Upper lobe of right lung (tissue), 1 donor: ENCODE measurements at regions not wholly inside any gene's neighbourhood (a gene's known extent, or its start where the extent isn't known, plus 50 kb on each side); places are given as distances from the start of the nearest gene placed in this dataset.

Source experiments
- ATAC-seq: fragments of 200-7000 bp; cut with Tn5 transposase; one replicate; pipeline ENCODE4 v1.9.1; 2020; ENCODE audit warnings: mild to moderate bottlenecking, moderate library complexity
- DNase-seq: peaks from one replicate; pipeline ENCODE4 v3.0.0-alpha.2; 2020
- H3K27ac ChIP-seq: fragments of 200-600 bp; one replicate; pipeline ENCODE4 v1.8.0; 2022
- H3K27me3 ChIP-seq: fragments of 200-600 bp; one replicate; pipeline ENCODE4 v1.8.0; 2022; ENCODE audit warnings: mild to moderate bottlenecking
- H3K36me3 ChIP-seq: fragments of 200-600 bp; one replicate; pipeline ENCODE4 v1.8.0; 2022
- H3K4me1 ChIP-seq: fragments of 200-600 bp; one replicate; pipeline ENCODE4 v1.8.0; 2022
- H3K4me3 ChIP-seq: fragments of 200-600 bp; one replicate; pipeline ENCODE4 v1.8.0; 2022; ENCODE audit warnings: mild to moderate bottlenecking
- H3K9me3 ChIP-seq: fragments of 200-600 bp; one replicate; pipeline ENCODE4 v1.8.0; 2022
- intact Hi-C: fragments of 100-400 bp; cut with DNase I; formaldehyde crosslinking; loops from one replicate; pipeline ENCODE4 v1.11.0; 2022
- TF ChIP-seq, protein P1 (sequence below): fragments of 200-600 bp; IDR thresholded peaks from one replicate; pipeline ENCODE4 v1.8.0; 2022; ENCODE audit warnings: antibody characterized with exemption
- donor health status: DM: no; HTN: yes; CAD: no; lungs with severe emphysema.

DNA sequence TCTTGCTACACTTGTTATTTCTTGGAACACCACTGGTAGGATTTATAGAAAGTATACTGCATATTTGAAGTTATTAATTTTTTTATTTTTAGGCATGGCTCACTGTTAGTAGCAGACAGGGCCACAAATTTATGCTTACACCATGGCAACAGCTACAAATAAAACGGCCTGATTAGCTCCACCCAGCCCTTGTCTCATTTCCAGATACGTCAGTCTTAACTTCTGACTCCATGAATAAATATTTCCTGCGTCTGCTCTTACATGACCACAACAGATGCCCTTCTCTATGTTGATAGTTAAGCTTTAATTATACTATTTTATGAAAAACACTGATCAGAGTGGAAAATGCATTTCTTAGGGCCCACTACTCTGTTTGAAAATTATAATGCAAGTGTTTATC is 62.3 kb upstream of the CPOX start:
- ATAC-seq (peak; percentile 65), DNase-seq (no peak)
- Histone ChIP-seq H3K4me3 (no peak overlapping the region), H3K9me3 (no peaks in the 10 kb centered on the region), H3K4me1 (peaks cover 9% of the 10 kb centered on the region), H3K27me3 (no peaks in the 10 kb centered on the region), H3K36me3 (no peaks in the 10 kb centered on the region), H3K27ac (no peak overlapping the region)
- TF ChIP-seq, protein P1, sequence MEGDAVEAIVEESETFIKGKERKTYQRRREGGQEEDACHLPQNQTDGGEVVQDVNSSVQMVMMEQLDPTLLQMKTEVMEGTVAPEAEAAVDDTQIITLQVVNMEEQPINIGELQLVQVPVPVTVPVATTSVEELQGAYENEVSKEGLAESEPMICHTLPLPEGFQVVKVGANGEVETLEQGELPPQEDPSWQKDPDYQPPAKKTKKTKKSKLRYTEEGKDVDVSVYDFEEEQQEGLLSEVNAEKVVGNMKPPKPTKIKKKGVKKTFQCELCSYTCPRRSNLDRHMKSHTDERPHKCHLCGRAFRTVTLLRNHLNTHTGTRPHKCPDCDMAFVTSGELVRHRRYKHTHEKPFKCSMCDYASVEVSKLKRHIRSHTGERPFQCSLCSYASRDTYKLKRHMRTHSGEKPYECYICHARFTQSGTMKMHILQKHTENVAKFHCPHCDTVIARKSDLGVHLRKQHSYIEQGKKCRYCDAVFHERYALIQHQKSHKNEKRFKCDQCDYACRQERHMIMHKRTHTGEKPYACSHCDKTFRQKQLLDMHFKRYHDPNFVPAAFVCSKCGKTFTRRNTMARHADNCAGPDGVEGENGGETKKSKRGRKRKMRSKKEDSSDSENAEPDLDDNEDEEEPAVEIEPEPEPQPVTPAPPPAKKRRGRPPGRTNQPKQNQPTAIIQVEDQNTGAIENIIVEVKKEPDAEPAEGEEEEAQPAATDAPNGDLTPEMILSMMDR, result no peak
- intact Hi-C loops, result no loop called here

GRCh38 chr3:98657457-98657856 is 64.0 kb upstream of the CPOX start:
- no peaks in the 10 kb centered on the region for H3K36me3 ChIP-seq
- H3K4me3 ChIP-seq, result peak overlapping the region; percentile 9
- no peak overlapping the region for H3K27ac ChIP-seq
- no peaks in the 10 kb centered on the region for H3K27me3 ChIP-seq
- ATAC-seq, result peak; percentile 98
- DNase-seq, result peak; percentile 89
- TF ChIP-seq, protein P1, result peak; percentile 40
- intact Hi-C loops, result no loop called here
- no peaks in the 10 kb centered on the region for H3K4me1 ChIP-seq
- no peaks in the 10 kb centered on the region for H3K9me3 ChIP-seq

GRCh38 chr3:98662699-98663098 is 69.3 kb upstream of the CPOX start:
- TF ChIP-seq, protein P1, result no peak
- no peak overlapping the region for H3K4me3 ChIP-seq
- DNase-seq, result no peak

DNA sequence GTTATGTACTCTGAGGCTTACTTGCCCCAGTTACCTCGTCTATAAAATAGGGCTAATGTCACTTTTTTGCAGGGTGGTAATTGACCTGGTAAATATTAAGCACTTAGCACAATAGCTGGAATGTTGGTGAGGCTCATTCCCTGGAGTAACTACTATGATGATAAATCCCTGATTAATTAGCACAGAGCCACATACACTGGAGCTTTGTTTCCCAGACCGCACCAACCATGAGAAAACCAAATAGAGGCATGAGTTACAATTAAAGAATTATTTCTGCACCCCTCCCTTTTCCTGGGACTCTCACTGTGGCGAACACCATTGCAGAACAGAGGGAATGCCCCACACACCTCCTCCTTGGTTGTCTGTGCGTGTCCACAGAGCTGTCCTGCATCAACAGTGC is 76.6 kb upstream of the CPOX start:
- intact Hi-C loops, result no loop called here
- Histone ChIP-seq H3K4me3 (no peak overlapping the region), H3K27ac (no peak overlapping the region), H3K4me1 (no peaks in the 10 kb centered on the region), H3K27me3 (no peaks in the 10 kb centered on the region), H3K36me3 (no peaks in the 10 kb centered on the region), H3K9me3 (no peaks in the 10 kb centered on the region)
- ATAC-seq, result no peak
- DNase-seq, result no peak
- TF ChIP-seq, protein P1, result no peak

More at GRCh38 chr3:98662699-98663098, 69.3 kb upstream of the CPOX start:
- Histone ChIP-seq H3K36me3 (no peaks in the 10 kb centered on the region), H3K27me3 (no peaks in the 10 kb centered on the region), H3K27ac (no peak overlapping the region), H3K9me3 (no peaks in the 10 kb centered on the region), H3K4me1 (no peaks in the 10 kb centered on the region)
- ATAC-seq, result no peak
- intact Hi-C loops, result no loop called here

DNA sequence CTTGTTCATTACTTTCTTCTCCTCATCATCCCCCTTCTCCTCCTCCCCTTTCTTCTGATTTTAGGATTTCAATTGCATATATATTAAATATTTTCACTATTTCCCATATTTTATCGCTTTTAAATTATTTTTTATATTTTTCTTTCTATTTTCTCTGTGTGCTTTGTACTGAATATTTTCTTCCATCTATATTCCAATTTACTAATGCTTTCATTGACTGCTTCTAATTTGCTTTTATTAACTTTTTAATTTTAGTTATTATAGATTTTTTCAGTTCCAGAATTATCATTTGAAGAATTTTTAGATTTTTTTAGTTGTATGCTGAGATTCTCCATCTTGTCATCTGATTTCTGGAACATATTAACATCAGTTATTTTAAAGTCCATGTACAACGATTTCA is 83.2 kb upstream of the ST3GAL6 start:
- TF ChIP-seq, protein P1, result no peak
- Histone ChIP-seq H3K27me3 (no peaks in the 10 kb centered on the region), H3K4me1 (no peaks in the 10 kb centered on the region), H3K36me3 (no peaks in the 10 kb centered on the region), H3K9me3 (no peaks in the 10 kb centered on the region), H3K27ac (no peak overlapping the region), H3K4me3 (no peak overlapping the region)
- no peak for ATAC-seq
- no peak for DNase-seq
- intact Hi-C loops, result no loop called here

GRCh38 chr3:98680723-98681122 is 82.4 kb upstream of the ST3GAL6 start:
- DNase-seq (no peak), ATAC-seq (no peak)
- Histone ChIP-seq H3K27ac (no peak overlapping the region), H3K9me3 (no peaks in the 10 kb centered on the region), H3K27me3 (no peaks in the 10 kb centered on the region), H3K36me3 (no peaks in the 10 kb centered on the region), H3K4me3 (no peak overlapping the region), H3K4me1 (no peaks in the 10 kb centered on the region)
- intact Hi-C loops, result no loop called here
- TF ChIP-seq, protein P1, result no peak
